ENCODE measurements at regions not wholly inside any gene's neighbourhood (a gene's known extent, or its start where the extent isn't known, plus 50 kb on each side); places are given as distances from the start of the nearest gene placed in this dataset.

DNA sequence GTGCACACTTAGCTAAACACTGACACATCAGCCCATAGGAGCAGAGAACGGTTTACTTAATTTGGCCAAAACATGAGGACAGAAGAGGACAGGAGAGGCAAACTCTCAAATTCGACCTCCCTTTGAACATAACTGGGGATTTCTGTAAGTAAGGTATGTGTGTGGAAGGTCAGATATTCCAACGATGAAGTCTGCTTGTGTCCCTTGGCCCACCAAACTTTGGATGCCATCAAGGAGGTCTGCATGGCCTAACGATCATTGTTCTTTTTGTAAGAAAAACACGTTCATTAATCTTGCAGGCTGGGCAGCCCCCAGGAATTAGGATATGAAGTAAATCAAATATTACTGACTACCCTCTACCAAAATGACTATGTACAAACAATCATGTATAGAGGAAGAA is 908.5 kb upstream of the ATXN7L3B start:
- TF ChIP-seq, protein P1, sequence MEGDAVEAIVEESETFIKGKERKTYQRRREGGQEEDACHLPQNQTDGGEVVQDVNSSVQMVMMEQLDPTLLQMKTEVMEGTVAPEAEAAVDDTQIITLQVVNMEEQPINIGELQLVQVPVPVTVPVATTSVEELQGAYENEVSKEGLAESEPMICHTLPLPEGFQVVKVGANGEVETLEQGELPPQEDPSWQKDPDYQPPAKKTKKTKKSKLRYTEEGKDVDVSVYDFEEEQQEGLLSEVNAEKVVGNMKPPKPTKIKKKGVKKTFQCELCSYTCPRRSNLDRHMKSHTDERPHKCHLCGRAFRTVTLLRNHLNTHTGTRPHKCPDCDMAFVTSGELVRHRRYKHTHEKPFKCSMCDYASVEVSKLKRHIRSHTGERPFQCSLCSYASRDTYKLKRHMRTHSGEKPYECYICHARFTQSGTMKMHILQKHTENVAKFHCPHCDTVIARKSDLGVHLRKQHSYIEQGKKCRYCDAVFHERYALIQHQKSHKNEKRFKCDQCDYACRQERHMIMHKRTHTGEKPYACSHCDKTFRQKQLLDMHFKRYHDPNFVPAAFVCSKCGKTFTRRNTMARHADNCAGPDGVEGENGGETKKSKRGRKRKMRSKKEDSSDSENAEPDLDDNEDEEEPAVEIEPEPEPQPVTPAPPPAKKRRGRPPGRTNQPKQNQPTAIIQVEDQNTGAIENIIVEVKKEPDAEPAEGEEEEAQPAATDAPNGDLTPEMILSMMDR (IDR thresholded peaks at IDR 0.05), result no peak
- TF ChIP-seq POLR2A (IDR thresholded peaks at IDR 0.05), result no peak

All from breast epithelium (tissue), 3 donors.